Activated naive CD8-positive, alpha-beta T cell treated with anti-CD3 and anti-CD28 coated beads, Interleukin-2, amount 10 ng/mL, durations not matched to agents 7 days and 5 days (primary cell): ENCODE measurements at regions not wholly inside any gene's neighbourhood (a gene's known extent, or its start where the extent isn't known, plus 50 kb on each side); places are given as distances from the start of the nearest gene placed in this dataset.

ENCODE experiments used
- ATAC-seq: fragments of 150-1000 bp; cut with Tn5 transposase; one replicate; pipeline ENCODE4 v1.10.0; 2021; ENCODE audit warnings: low read depth, moderate library complexity
- POLR2A ChIA-PET: fragments of 350-600 bp; sonication (Branson Sonifier 250); formaldehyde crosslinking; loops from one replicate; lab custom pipeline; 2021; ENCODE audit warnings: antibody characterized with exemption; lab: Charles Lee
- DNase-seq: peaks from one replicate; pipeline ENCODE4 v3.0.0; 2021
- H3K27ac Mint-ChIP-seq: one replicate; pipeline ENCODE4 v1.8.0; 2022; ENCODE audit warnings: mild to moderate bottlenecking, mixed read lengths
- H3K27me3 Mint-ChIP-seq: one replicate; pipeline ENCODE4 v1.8.0; 2022; ENCODE audit warnings: mild to moderate bottlenecking, moderate library complexity, mixed read lengths
- H3K36me3 Mint-ChIP-seq: one replicate; pipeline ENCODE4 v1.8.0; 2021; ENCODE audit warnings: mild to moderate bottlenecking, mixed read lengths
- H3K4me1 Mint-ChIP-seq: one replicate; pipeline ENCODE4 v1.8.0; 2021; ENCODE audit warnings: mixed read lengths
- H3K4me3 Mint-ChIP-seq: one replicate; pipeline ENCODE4 v1.8.0; 2022; ENCODE audit warnings: mild to moderate bottlenecking, moderate library complexity, mixed read lengths
- H3K9me3 Mint-ChIP-seq: one replicate; pipeline ENCODE4 v1.8.0; 2021; ENCODE audit warnings: mixed read lengths

GRCh38 chr6:25043892-25044291 lies 108.1 kb upstream of the RIPOR2 start:
- Mint-ChIP-seq H3K36me3 (peaks cover 18% of the 10 kb centered on the region), H3K4me3 (no peak overlapping the region), H3K27me3 (peaks cover 2% of the 10 kb centered on the region), H3K27ac (no peak overlapping the region), H3K9me3 (peaks cover 6% of the 10 kb centered on the region), H3K4me1 (peaks cover 41% of the 10 kb centered on the region)
- DNase-seq (no peak), ATAC-seq (no peak)
- POLR2A ChIA-PET, result interaction anchor here (1.9 kb wide), 1 partner anchor 12 kb away, joined by 9 read pairs; no protein-coding TSS in a partner anchor

GRCh38 chr6:25046942-25047341 lies 111.2 kb upstream of the RIPOR2 start:
- H3K9me3 Mint-ChIP-seq, result peaks cover 6% of the 10 kb centered on the region
- peaks cover 39% of the 10 kb centered on the region for H3K4me1 Mint-ChIP-seq
- no peak for ATAC-seq
- DNase-seq, result no peak
- no peak overlapping the region for H3K4me3 Mint-ChIP-seq
- peaks cover 12% of the 10 kb centered on the region for H3K36me3 Mint-ChIP-seq
- peaks cover 2% of the 10 kb centered on the region for H3K27me3 Mint-ChIP-seq
- POLR2A ChIA-PET, result interaction anchor here (0.8 kb wide), 1 partner anchor 10 kb away, joined by 3 read pairs; no protein-coding TSS in a partner anchor
- H3K27ac Mint-ChIP-seq, result no peak overlapping the region

GRCh38 chr6:25050356-25050755 lies 114.6 kb upstream of the RIPOR2 start:
- Mint-ChIP-seq H3K9me3 (peaks cover 3% of the 10 kb centered on the region), H3K4me3 (peak overlapping the region; percentile 75), H3K36me3 (peaks cover 8% of the 10 kb centered on the region), H3K27ac (peak overlapping the region; percentile 91), H3K4me1 (peaks cover 40% of the 10 kb centered on the region), H3K27me3 (peaks cover 2% of the 10 kb centered on the region)
- POLR2A ChIA-PET, result interaction anchor here (0.7 to 2.3 kb wide), 4 partner anchors 9 to 1187 kb away, joined by 3 to 6 read pairs (median 5); no protein-coding TSS in a partner anchor
- no peak for DNase-seq
- ATAC-seq, result peak; percentile 98

- no peak for DNase-seq
- H3K27ac Mint-ChIP-seq, result peak overlapping the region; percentile 91
- H3K27me3 Mint-ChIP-seq, result peaks cover under 1% of the 10 kb centered on the region
- ATAC-seq, result no peak
- peaks cover 46% of the 10 kb centered on the region for H3K4me1 Mint-ChIP-seq
- peaks cover 8% of the 10 kb centered on the region for H3K36me3 Mint-ChIP-seq
- POLR2A ChIA-PET, result interaction anchor here (0.9 to 2.3 kb wide), 3 partner anchors 9 to 24 kb away, joined by 3 to 6 read pairs (median 6); no protein-coding TSS in a partner anchor
- peak overlapping the region; percentile 75 for H3K4me3 Mint-ChIP-seq
- H3K9me3 Mint-ChIP-seq, result peaks cover 3% of the 10 kb centered on the region
These were observed 115.3 kb upstream of the RIPOR2 start for GRCh38 chr6:25051083-25051482.

- H3K36me3 Mint-ChIP-seq, result peaks cover 8% of the 10 kb centered on the region
- peaks cover 2% of the 10 kb centered on the region for H3K9me3 Mint-ChIP-seq
- peak overlapping the region; percentile 54 for H3K27ac Mint-ChIP-seq
- DNase-seq, result no peak
- no peaks in the 10 kb centered on the region for H3K27me3 Mint-ChIP-seq
- peak overlapping the region; percentile 2 for H3K4me3 Mint-ChIP-seq
- POLR2A ChIA-PET, result interaction anchor here (1.6 kb wide), 1 partner anchor 17 kb away, joined by 6 read pairs; no protein-coding TSS in a partner anchor
- ATAC-seq, result no peak
- peaks cover 52% of the 10 kb centered on the region for H3K4me1 Mint-ChIP-seq
These were observed 116.4 kb upstream of the RIPOR2 start for GRCh38 chr6:25052181-25052580.

GRCh38 chr6:25053875-25054371 lies 118.2 kb upstream of the RIPOR2 start:
- Mint-ChIP-seq H3K4me3 (no peak overlapping the region), H3K27me3 (no peaks in the 10 kb centered on the region), H3K9me3 (no peaks in the 10 kb centered on the region), H3K27ac (no peak overlapping the region), H3K4me1 (peaks cover 55% of the 10 kb centered on the region), H3K36me3 (peaks cover 2% of the 10 kb centered on the region)
- ATAC-seq, result no peak
- POLR2A ChIA-PET, result interaction anchor here (0.6 kb wide), 1 partner anchor 28 kb away, joined by 3 read pairs; no protein-coding TSS in a partner anchor
- no peak for DNase-seq

GRCh38 chr6:25054469-25054868 lies 118.7 kb upstream of the RIPOR2 start:
- no peak for DNase-seq
- no peak overlapping the region for H3K27ac Mint-ChIP-seq
- H3K9me3 Mint-ChIP-seq, result no peaks in the 10 kb centered on the region
- no peak for ATAC-seq
- peaks cover 54% of the 10 kb centered on the region for H3K4me1 Mint-ChIP-seq
- peaks cover 2% of the 10 kb centered on the region for H3K36me3 Mint-ChIP-seq
- POLR2A ChIA-PET, result interaction anchor here (0.6 kb wide), 1 partner anchor 28 kb away, joined by 3 read pairs; no protein-coding TSS in a partner anchor
- H3K27me3 Mint-ChIP-seq, result no peaks in the 10 kb centered on the region
- H3K4me3 Mint-ChIP-seq, result no peak overlapping the region

GRCh38 chr6:25056130-25056529 lies 120.4 kb upstream of the RIPOR2 start:
- peak overlapping the region; percentile 78 for H3K4me3 Mint-ChIP-seq
- no peaks in the 10 kb centered on the region for H3K27me3 Mint-ChIP-seq
- peak; percentile 91 for ATAC-seq
- POLR2A ChIA-PET, result interaction anchor here (0.7 to 1.7 kb wide), 8 partner anchors 12 to 146 kb away, joined by 3 to 9 read pairs (median 3); no protein-coding TSS in a partner anchor
- peak overlapping the region; percentile 96 for H3K27ac Mint-ChIP-seq
- H3K4me1 Mint-ChIP-seq, result peaks cover 41% of the 10 kb centered on the region
- H3K36me3 Mint-ChIP-seq, result peaks cover 2% of the 10 kb centered on the region
- peak; percentile 60 for DNase-seq
- H3K9me3 Mint-ChIP-seq, result no peaks in the 10 kb centered on the region

GRCh38 chr6:25057111-25057905 lies 121.5 kb upstream of the RIPOR2 start:
- POLR2A ChIA-PET, result interaction anchor here (1.2 kb wide), 1 partner anchor 23 kb away, joined by 4 read pairs; no protein-coding TSS in a partner anchor
- DNase-seq (no peak), ATAC-seq (no peak)
- peaks cover 2% of the 10 kb centered on the region for H3K36me3 Mint-ChIP-seq
- H3K27me3 Mint-ChIP-seq, result no peaks in the 10 kb centered on the region
- H3K9me3 Mint-ChIP-seq, result no peaks in the 10 kb centered on the region
- H3K4me1 Mint-ChIP-seq, result peaks cover 36% of the 10 kb centered on the region
- peak overlapping the region; percentile 21 for H3K4me3 Mint-ChIP-seq
- H3K27ac Mint-ChIP-seq, result peak overlapping the region; percentile 77

- DNase-seq (no peak), ATAC-seq (no peak)
- Mint-ChIP-seq H3K27ac (no peak overlapping the region), H3K4me1 (peaks cover 34% of the 10 kb centered on the region), H3K4me3 (no peak overlapping the region), H3K36me3 (peaks cover 2% of the 10 kb centered on the region), H3K27me3 (peaks cover 2% of the 10 kb centered on the region), H3K9me3 (no peaks in the 10 kb centered on the region)
- POLR2A ChIA-PET, result no interaction called here
These were observed 122.7 kb upstream of the RIPOR2 start for GRCh38 chr6:25058441-25058840.

- Mint-ChIP-seq H3K9me3 (no peaks in the 10 kb centered on the region), H3K27ac (no peak overlapping the region), H3K4me1 (peaks cover 31% of the 10 kb centered on the region), H3K36me3 (peaks cover 2% of the 10 kb centered on the region), H3K4me3 (no peak overlapping the region), H3K27me3 (peaks cover 2% of the 10 kb centered on the region)
- no peak for ATAC-seq
- POLR2A ChIA-PET, result no interaction called here
- no peak for DNase-seq
These were observed 123.2 kb upstream of the RIPOR2 start for GRCh38 chr6:25058941-25059340.

GRCh38 chr6:25060522-25060921 lies 124.8 kb upstream of the RIPOR2 start:
- Mint-ChIP-seq H3K27me3 (peaks cover 2% of the 10 kb centered on the region), H3K9me3 (no peaks in the 10 kb centered on the region), H3K36me3 (peaks cover 2% of the 10 kb centered on the region), H3K27ac (no peak overlapping the region), H3K4me1 (peaks cover 24% of the 10 kb centered on the region), H3K4me3 (no peak overlapping the region)
- POLR2A ChIA-PET, result interaction anchor here (0.5 to 1.4 kb wide), 5 partner anchors 11 to 43 kb away, joined by 3 to 6 read pairs (median 4); no protein-coding TSS in a partner anchor
- ATAC-seq (no peak), DNase-seq (no peak)

GRCh38 chr6:25061289-25061936 lies 125.7 kb upstream of the RIPOR2 start:
- Mint-ChIP-seq H3K9me3 (no peaks in the 10 kb centered on the region), H3K27me3 (peaks cover 2% of the 10 kb centered on the region), H3K4me1 (peaks cover 16% of the 10 kb centered on the region), H3K4me3 (no peak overlapping the region), H3K27ac (no peak overlapping the region), H3K36me3 (peaks cover 2% of the 10 kb centered on the region)
- ATAC-seq (no peak), DNase-seq (no peak)
- POLR2A ChIA-PET, result interaction anchor here (0.5 to 1.4 kb wide), 3 partner anchors 34 to 95 kb away, joined by 3 to 4 read pairs (median 3); no protein-coding TSS in a partner anchor
